Naive thymus-derived CD4-positive, alpha-beta T cell (primary cell): ENCODE measurements at regions not wholly inside any gene's neighbourhood (a gene's known extent, or its start where the extent isn't known, plus 50 kb on each side); places are given as distances from the start of the nearest gene placed in this dataset.

ENCODE experiments used
- ATAC-seq: fragments of 150-1000 bp; cut with Tn5 transposase; 2 replicates; pipeline ENCODE4 v1.10.0; 2021; ENCODE audit warnings: mild to moderate bottlenecking, moderate library complexity
- CTCF ChIA-PET: fragments of 350-600 bp; sonication (Branson Sonifier 250); formaldehyde crosslinking; loops from one replicate; lab custom pipeline; 2021; ENCODE audit warnings: antibody characterized with exemption; lab: Charles Lee
- POLR2A ChIA-PET: fragments of 350-600 bp; sonication (Branson Sonifier 250); formaldehyde crosslinking; loops from one replicate; lab custom pipeline; 2021; ENCODE audit warnings: antibody characterized with exemption, inconsistent platforms; lab: Charles Lee
- DNase-seq, 9 donors: peaks; one replicate each; pipeline versions ENCODE4 v3.0.0 to v3.0.0-alpha.2; 2020 to 2022; ENCODE audit warnings: mixed read lengths in 1 of 9
- H3K27ac ChIP-seq: one replicate; pipeline ENCODE4 v1.7.0; 2013; ENCODE audit warnings: mild to moderate bottlenecking, low read depth, low read length, moderate library complexity
- H3K27me3 ChIP-seq, 2 donors: one replicate each; pipeline ENCODE4 v1.7.0; 2013; ENCODE audit warnings: low read length in 2 of 2, mild to moderate bottlenecking in 2 of 2, moderate library complexity in 2 of 2; ENCODE audit not compliant: control insufficient read depth in 2 of 2, insufficient read depth in 2 of 2
- H3K36me3 ChIP-seq, 3 experiments: 1 replicate in 2 of 3; 2 replicates in 1 of 3; pipeline ENCODE4 v1.7.0; 2013; ENCODE audit warnings: low read length in 3 of 3, mild to moderate bottlenecking in 3 of 3, moderate library complexity in 1 of 3; ENCODE audit not compliant: insufficient read depth in 3 of 3, control insufficient read depth in 2 of 3
- H3K4me1 ChIP-seq, 2 donors: one replicate each; pipeline ENCODE4 v1.7.0; 2013; ENCODE audit warnings: low read length in 2 of 2, mild to moderate bottlenecking in 2 of 2, moderate library complexity in 1 of 2; ENCODE audit not compliant: control insufficient read depth in 2 of 2, insufficient read depth in 2 of 2
- H3K4me3 ChIP-seq: 2 replicates; pipeline ENCODE4 v1.7.0; 2013; ENCODE audit warnings: mild to moderate bottlenecking, low read length
- H3K9me3 ChIP-seq, 3 experiments: 1 replicate in 2 of 3; 2 replicates in 1 of 3; pipeline ENCODE4 v1.7.0; 2013; ENCODE audit warnings: low read length in 3 of 3; ENCODE audit not compliant: control insufficient read depth in 2 of 3
- H3K27ac Mint-ChIP-seq, 9 donors: one replicate each; pipeline ENCODE4 v1.8.0; 2020 to 2022; ENCODE audit warnings: mixed read lengths in 9 of 9, mild to moderate bottlenecking in 8 of 9, moderate library complexity in 5 of 9, inconsistent platforms in 2 of 9
- H3K27me3 Mint-ChIP-seq, 5 donors: one replicate each; pipeline ENCODE4 v1.8.0; 2021 to 2022; ENCODE audit warnings: mixed read lengths in 5 of 5, mild to moderate bottlenecking in 1 of 5
- H3K36me3 Mint-ChIP-seq, 5 donors: one replicate each; pipeline ENCODE4 v1.8.0; 2020 to 2022; ENCODE audit warnings: mixed read lengths in 5 of 5, mild to moderate bottlenecking in 3 of 5, inconsistent platforms in 1 of 5
- H3K4me1 Mint-ChIP-seq, 7 donors: one replicate each; pipeline ENCODE4 v1.8.0; 2020 to 2022; ENCODE audit warnings: mixed read lengths in 7 of 7, mild to moderate bottlenecking in 3 of 7, inconsistent platforms in 1 of 7
- H3K4me3 Mint-ChIP-seq, 10 donors: one replicate each; pipeline ENCODE4 v1.8.0; 2020 to 2022; ENCODE audit warnings: mild to moderate bottlenecking in 10 of 10, mixed read lengths in 10 of 10, moderate library complexity in 6 of 10, inconsistent platforms in 2 of 10
- H3K9me3 Mint-ChIP-seq, 11 donors: one replicate each; pipeline ENCODE4 v1.8.0; 2020 to 2022; ENCODE audit warnings: mixed read lengths in 11 of 11, mild to moderate bottlenecking in 4 of 11, inconsistent platforms in 1 of 11, moderate library complexity in 1 of 11
- intact Hi-C, 2 donors: fragments of 100-400 bp; cut with micrococcal nuclease; formaldehyde crosslinking; loops; one replicate each; pipeline ENCODE4 v1.15.1; 2023

- H3K4me3 ChIP-seq: no peak overlapping the region
- H3K27me3 Mint-ChIP-seq: no peaks in the 10 kb centered on the region
- H3K36me3 Mint-ChIP-seq: no peaks in the 10 kb centered on the region
- H3K36me3 ChIP-seq: no peaks in the 10 kb centered on the region
- H3K27ac ChIP-seq: no peak overlapping the region
- no peaks in the 10 kb centered on the region for H3K4me1 ChIP-seq
- DNase-seq (no peak), ATAC-seq (no peak)
- ChIA-PET POLR2A (no interaction called here), CTCF (no interaction called here)
- no peak overlapping the region for H3K27ac Mint-ChIP-seq
- no peaks in the 10 kb centered on the region for H3K9me3 ChIP-seq
- no peaks in the 10 kb centered on the region for H3K27me3 ChIP-seq
- no peaks in the 10 kb centered on the region for H3K4me1 Mint-ChIP-seq
- peaks cover 0 to 8% (median 0%) of the 10 kb centered on the region in 11 donors for H3K9me3 Mint-ChIP-seq
- H3K4me3 Mint-ChIP-seq: no peak overlapping the region
- intact Hi-C loops: no loop called here
Observed at GRCh38 chrX:30065226-30065625, 150.1 kb upstream of the MAGEB2 start.

- Mint-ChIP-seq H3K36me3 (no peaks in the 10 kb centered on the region), H3K27ac (no peak overlapping the region), H3K9me3 (peaks cover 0 to 8% (median 0%) of the 10 kb centered on the region in 11 donors), H3K4me1 (no peaks in the 10 kb centered on the region), H3K4me3 (no peak overlapping the region), H3K27me3 (no peaks in the 10 kb centered on the region)
- ChIA-PET POLR2A (no interaction called here), CTCF (no interaction called here)
- intact Hi-C loops: no loop called here
- H3K9me3 ChIP-seq: no peaks in the 10 kb centered on the region
- H3K36me3 ChIP-seq: no peaks in the 10 kb centered on the region
- H3K27ac ChIP-seq: no peak overlapping the region
- ATAC-seq: no peak
- no peak overlapping the region for H3K4me3 ChIP-seq
- DNase-seq: no peak
- H3K4me1 ChIP-seq: no peaks in the 10 kb centered on the region
- no peaks in the 10 kb centered on the region for H3K27me3 ChIP-seq
Observed at GRCh38 chrX:30067677-30068076, 147.7 kb upstream of the MAGEB2 start.

- ChIA-PET CTCF (no interaction called here), POLR2A (no interaction called here)
- Mint-ChIP-seq H3K4me1 (no peaks in the 10 kb centered on the region), H3K4me3 (no peak overlapping the region), H3K9me3 (peaks cover 0 to 17% (median 5%) of the 10 kb centered on the region in 11 donors), H3K36me3 (no peaks in the 10 kb centered on the region), H3K27ac (no peak overlapping the region), H3K27me3 (no peaks in the 10 kb centered on the region)
- DNase-seq: no peak
- no peak for ATAC-seq
- intact Hi-C loops: no loop called here
- H3K27me3 ChIP-seq: no peaks in the 10 kb centered on the region
- H3K36me3 ChIP-seq: no peaks in the 10 kb centered on the region
- no peak overlapping the region for H3K4me3 ChIP-seq
- H3K9me3 ChIP-seq: no peaks in the 10 kb centered on the region
- no peaks in the 10 kb centered on the region for H3K4me1 ChIP-seq
- H3K27ac ChIP-seq: no peak overlapping the region
Observed at GRCh38 chrX:30085571-30085970, 129.8 kb upstream of the MAGEB2 start.

GRCh38 chrX:30111431-30111830, 103.9 kb upstream of the MAGEB2 start:
- ChIA-PET POLR2A (no interaction called here), CTCF (no interaction called here)
- no peaks in the 10 kb centered on the region for H3K36me3 Mint-ChIP-seq
- Histone ChIP-seq H3K27ac (no peak overlapping the region), H3K4me3 (no peak overlapping the region), H3K9me3 (no peaks in the 10 kb centered on the region), H3K36me3 (no peaks in the 10 kb centered on the region), H3K27me3 (no peaks in the 10 kb centered on the region), H3K4me1 (no peaks in the 10 kb centered on the region)
- no peak for ATAC-seq
- H3K27ac Mint-ChIP-seq: no peak overlapping the region
- no peak overlapping the region for H3K4me3 Mint-ChIP-seq
- intact Hi-C loops: loop anchor here in 1 of 2 donors (2.0 kb wide), 1 partner anchor 73 kb away; no protein-coding TSS in a partner anchor
- no peaks in the 10 kb centered on the region for H3K4me1 Mint-ChIP-seq
- H3K9me3 Mint-ChIP-seq: no peaks in the 10 kb centered on the region
- no peaks in the 10 kb centered on the region for H3K27me3 Mint-ChIP-seq
- no peak for DNase-seq

- no peaks in the 10 kb centered on the region for H3K27me3 Mint-ChIP-seq
- no peak overlapping the region for H3K27ac ChIP-seq
- no peaks in the 10 kb centered on the region for H3K4me1 ChIP-seq
- peaks cover 0 to 3% (median 0%) of the 10 kb centered on the region in 11 donors for H3K9me3 Mint-ChIP-seq
- intact Hi-C loops: loop anchor here in 1 of 2 donors (5.0 kb wide), 1 partner anchor 360 kb away; no protein-coding TSS in a partner anchor
- ChIA-PET CTCF (no interaction called here), POLR2A (no interaction called here)
- H3K4me3 ChIP-seq: no peak overlapping the region
- H3K36me3 Mint-ChIP-seq: no peaks in the 10 kb centered on the region
- DNase-seq: no peak
- H3K27ac Mint-ChIP-seq: no peak overlapping the region
- no peaks in the 10 kb centered on the region for H3K4me1 Mint-ChIP-seq
- H3K27me3 ChIP-seq: no peaks in the 10 kb centered on the region
- no peak overlapping the region for H3K4me3 Mint-ChIP-seq
- H3K9me3 ChIP-seq: no peaks in the 10 kb centered on the region
- ATAC-seq: no peak
- H3K36me3 ChIP-seq: no peaks in the 10 kb centered on the region
Observed at GRCh38 chrX:30141966-30142365, 73.4 kb upstream of the MAGEB2 start.

GRCh38 chrX:30144221-30144620, 71.1 kb upstream of the MAGEB2 start:
- H3K27ac ChIP-seq: no peak overlapping the region
- DNase-seq (no peak), ATAC-seq (no peak)
- no peaks in the 10 kb centered on the region for H3K27me3 ChIP-seq
- Mint-ChIP-seq H3K36me3 (no peaks in the 10 kb centered on the region), H3K9me3 (peaks cover 0 to 5% (median 0%) of the 10 kb centered on the region in 11 donors), H3K27me3 (no peaks in the 10 kb centered on the region), H3K4me1 (no peaks in the 10 kb centered on the region), H3K4me3 (no peak overlapping the region), H3K27ac (no peak overlapping the region)
- intact Hi-C loops: loop anchor here in 1 of 2 donors (5.0 kb wide), 1 partner anchor 358 kb away; no protein-coding TSS in a partner anchor
- H3K4me3 ChIP-seq: no peak overlapping the region
- ChIA-PET POLR2A (no interaction called here), CTCF (no interaction called here)
- no peaks in the 10 kb centered on the region for H3K36me3 ChIP-seq
- H3K9me3 ChIP-seq: no peaks in the 10 kb centered on the region
- no peaks in the 10 kb centered on the region for H3K4me1 ChIP-seq

DNA sequence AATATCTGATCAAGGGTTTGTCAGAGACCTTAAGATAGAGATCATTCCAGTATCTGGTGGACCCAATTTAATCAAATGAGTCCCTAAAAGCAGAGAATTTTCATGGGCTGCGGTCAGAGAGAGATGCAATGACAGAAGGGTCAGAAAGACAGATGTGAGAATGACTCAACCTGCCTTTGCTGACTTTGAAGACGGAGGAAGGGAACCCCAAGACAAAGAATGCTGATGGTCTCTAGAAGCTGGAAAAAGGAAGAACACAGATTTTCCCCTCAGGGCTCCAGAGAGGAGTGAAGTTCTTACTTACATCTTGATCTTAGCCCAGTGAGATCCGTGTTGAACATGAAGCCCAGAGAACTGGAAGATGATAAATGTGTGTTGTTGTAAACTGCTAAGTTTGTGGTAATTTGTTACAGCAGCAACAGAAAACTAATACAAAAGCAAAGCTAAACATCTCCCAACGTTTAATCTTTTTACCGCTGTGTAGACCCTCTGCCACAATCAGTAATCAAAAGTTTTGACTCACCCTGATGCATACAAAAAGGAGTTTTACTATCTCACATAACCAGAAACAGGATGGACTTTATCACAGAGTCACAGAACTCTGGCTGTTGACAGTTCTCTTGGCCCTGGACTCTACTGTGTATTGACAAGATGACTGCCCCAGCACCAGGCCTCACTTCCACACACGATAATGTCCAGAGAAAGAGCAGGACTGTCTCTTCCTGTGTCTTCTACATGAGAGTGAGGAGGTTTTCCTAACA, 70.2 kb upstream of the MAGEB2 start:
- CTCF ChIA-PET: no interaction called here
- H3K4me1 Mint-ChIP-seq: no peaks in the 10 kb centered on the region
- H3K36me3 ChIP-seq: no peaks in the 10 kb centered on the region

More for the DNA sequence above, 70.2 kb upstream of the MAGEB2 start:
- Histone ChIP-seq H3K9me3 (no peaks in the 10 kb centered on the region), H3K27ac (no peak overlapping the region), H3K4me3 (no peak overlapping the region), H3K27me3 (no peaks in the 10 kb centered on the region), H3K4me1 (no peaks in the 10 kb centered on the region)
- intact Hi-C loops: loop anchor here in 1 of 2 donors (5.0 kb wide), 1 partner anchor 357 kb away; no protein-coding TSS in a partner anchor
- Mint-ChIP-seq H3K4me3 (no peak overlapping the region), H3K27ac (no peak overlapping the region), H3K27me3 (no peaks in the 10 kb centered on the region), H3K9me3 (peaks cover 0 to 5% (median 0%) of the 10 kb centered on the region in 11 donors), H3K36me3 (no peaks in the 10 kb centered on the region)
- DNase-seq: no peak
- POLR2A ChIA-PET: no interaction called here
- ATAC-seq: no peak
